HFF-Myc (cell line): ENCODE measurements at regions not wholly inside any gene's neighbourhood (a gene's known extent, or its start where the extent isn't known, plus 50 kb on each side); places are given as distances from the start of the nearest gene placed in this dataset.

Experiments used
- DNase-seq: peaks from one replicate; pipeline ENCODE4 v3.0.0-alpha.2; 2011; ENCODE audit warnings: low read depth; ENCODE audit errors: extremely low read depth
- H3K4me3 ChIP-seq: replicated peaks from 2 replicates; pipeline ENCODE4 v1.5.1; 2011; ENCODE audit warnings: low read depth, mild to moderate bottlenecking, control low read depth, low read length
- TF ChIP-seq, protein P1 (sequence below): IDR thresholded peaks from 2 replicates; pipeline ENCODE4 v1.5.1; 2012; ENCODE audit warnings: mild to moderate bottlenecking, low read depth, low read length, control low read depth; ENCODE audit errors: missing control alignments

DNA sequence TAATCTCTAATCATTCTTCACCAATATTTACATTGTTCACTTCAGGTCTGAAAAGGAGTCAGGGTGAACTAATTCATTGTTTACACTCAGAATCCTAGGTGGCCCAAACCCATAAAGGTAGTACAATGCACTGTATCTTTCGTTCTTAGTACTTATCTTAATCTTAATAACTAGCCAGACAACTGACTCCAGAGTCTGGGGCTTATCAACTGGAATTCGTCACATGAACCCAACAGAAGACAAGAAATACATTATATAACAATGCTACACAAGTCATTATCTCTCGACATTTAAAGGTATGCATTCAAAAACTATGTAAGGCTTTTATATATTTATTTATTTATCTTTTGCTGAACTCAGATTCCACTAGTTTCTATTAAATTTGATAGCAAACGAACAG is 125.9 kb upstream of the ESRRG start:
- TF ChIP-seq, protein P1, sequence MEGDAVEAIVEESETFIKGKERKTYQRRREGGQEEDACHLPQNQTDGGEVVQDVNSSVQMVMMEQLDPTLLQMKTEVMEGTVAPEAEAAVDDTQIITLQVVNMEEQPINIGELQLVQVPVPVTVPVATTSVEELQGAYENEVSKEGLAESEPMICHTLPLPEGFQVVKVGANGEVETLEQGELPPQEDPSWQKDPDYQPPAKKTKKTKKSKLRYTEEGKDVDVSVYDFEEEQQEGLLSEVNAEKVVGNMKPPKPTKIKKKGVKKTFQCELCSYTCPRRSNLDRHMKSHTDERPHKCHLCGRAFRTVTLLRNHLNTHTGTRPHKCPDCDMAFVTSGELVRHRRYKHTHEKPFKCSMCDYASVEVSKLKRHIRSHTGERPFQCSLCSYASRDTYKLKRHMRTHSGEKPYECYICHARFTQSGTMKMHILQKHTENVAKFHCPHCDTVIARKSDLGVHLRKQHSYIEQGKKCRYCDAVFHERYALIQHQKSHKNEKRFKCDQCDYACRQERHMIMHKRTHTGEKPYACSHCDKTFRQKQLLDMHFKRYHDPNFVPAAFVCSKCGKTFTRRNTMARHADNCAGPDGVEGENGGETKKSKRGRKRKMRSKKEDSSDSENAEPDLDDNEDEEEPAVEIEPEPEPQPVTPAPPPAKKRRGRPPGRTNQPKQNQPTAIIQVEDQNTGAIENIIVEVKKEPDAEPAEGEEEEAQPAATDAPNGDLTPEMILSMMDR, result no peak
- DNase-seq, result no peak
- no peak overlapping the region for H3K4me3 ChIP-seq

DNA sequence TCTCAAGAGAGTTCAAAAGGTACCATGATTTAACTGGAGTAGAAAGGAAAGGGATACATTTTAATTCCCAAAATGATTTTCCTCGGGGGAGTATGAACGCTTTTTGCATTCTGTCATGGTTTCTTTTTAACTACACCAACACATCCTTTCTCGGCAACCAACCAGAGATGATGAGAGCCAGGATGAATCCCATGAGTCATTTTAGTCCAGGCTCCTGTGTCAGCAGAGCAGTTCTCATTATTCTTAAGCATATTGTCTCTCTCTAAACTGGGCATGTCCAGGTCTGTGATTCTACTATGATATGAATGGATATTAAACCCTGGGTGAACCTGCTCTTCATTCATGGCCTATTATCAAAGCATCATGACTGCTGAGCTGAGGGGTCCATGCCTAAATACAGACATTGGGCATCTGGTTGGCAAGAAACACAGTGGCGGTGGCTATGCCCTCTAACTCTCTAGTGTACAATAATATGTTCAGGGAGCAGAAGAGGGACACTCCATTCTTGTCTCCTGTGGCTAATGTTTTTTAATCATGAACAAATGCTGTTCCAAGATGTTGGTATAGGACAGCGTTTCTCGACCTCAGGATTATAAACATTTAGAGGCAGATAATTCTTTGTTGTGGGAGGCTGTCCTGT is 124.3 kb upstream of the ESRRG start:
- no peak overlapping the region for H3K4me3 ChIP-seq
- TF ChIP-seq, protein P1, result no peak
- no peak for DNase-seq

DNA sequence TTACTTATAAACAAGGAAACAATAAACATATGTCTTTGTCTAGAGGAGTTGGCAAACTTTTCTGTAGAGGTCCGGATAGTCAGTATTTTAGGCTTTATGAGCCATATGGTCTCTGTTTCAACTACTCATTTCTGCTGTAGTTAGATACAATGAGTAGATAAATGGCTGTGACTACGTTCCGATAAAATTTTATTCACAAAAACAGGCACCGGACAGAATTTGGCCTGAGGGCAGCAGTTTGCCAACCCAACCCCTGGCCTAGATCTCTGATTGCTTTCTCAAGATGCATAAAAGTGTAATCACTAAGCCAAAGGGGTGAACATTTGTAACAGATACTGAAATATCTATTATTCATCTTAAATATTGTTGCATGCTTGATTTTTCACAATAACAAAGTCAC is 123.1 kb upstream of the ESRRG start:
- no peak for DNase-seq
- TF ChIP-seq, protein P1, result no peak
- H3K4me3 ChIP-seq, result no peak overlapping the region

DNA sequence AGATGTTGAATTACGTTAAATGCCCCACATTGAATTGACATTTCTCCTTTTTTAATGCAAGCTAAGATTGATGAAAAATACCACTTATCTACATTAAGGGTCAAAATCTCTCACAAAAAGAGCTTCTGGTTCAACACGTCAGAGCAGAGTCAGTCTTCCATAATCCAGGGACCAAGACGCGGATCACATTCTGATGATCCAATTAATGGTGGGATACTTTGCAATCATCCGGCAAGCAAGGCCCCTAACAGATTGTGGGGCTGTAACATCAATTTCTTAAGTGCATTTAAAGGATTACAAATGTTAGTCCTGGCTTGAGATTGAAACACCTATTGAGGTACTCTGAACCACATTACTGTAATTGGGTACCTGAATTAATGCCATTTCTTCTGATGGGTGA is 120.2 kb upstream of the ESRRG start:
- DNase-seq, result no peak
- H3K4me3 ChIP-seq, result no peak overlapping the region
- TF ChIP-seq, protein P1, result no peak

DNA sequence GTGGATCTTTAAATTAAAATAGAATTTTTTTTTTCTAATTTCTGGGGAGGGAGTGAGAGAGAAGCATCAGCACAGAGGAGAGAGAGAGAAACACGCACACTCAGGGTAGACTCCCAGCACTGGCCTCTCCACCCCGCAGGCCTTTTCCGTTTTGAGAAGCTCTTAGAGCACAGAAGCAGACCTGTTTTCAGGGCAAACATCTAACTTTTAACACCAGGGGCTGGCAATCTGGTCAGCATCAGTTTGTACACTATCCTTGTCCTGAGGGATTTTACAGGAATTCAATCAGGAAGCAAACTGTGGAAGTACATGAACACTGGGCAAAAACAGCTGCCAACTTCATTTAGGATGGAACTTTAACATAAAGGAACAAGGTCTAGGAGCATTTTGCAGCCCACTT is 117.9 kb upstream of the ESRRG start:
- TF ChIP-seq, protein P1, result no peak
- no peak for DNase-seq
- no peak overlapping the region for H3K4me3 ChIP-seq

DNA sequence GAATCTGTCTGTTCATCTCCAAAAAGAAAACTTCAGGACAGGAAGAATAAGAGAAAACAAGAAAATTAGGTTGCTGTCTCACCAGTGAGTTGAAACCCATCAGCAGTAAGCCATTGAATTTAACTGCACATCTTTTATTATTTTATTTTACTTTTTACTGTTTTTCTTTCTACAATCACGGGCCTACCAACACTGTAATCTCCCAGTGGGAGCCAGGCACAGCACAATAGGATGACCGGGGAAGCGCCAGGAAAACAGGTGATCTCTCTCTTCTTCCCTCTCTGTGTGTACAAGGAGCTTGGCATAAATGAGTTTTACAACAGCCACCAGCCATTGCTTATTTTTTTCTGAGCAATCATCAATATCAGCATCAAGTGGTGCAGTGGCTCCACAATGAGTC is 113.1 kb upstream of the ESRRG start:
- no peak overlapping the region for H3K4me3 ChIP-seq
- no peak for DNase-seq
- TF ChIP-seq, protein P1, result no peak

DNA sequence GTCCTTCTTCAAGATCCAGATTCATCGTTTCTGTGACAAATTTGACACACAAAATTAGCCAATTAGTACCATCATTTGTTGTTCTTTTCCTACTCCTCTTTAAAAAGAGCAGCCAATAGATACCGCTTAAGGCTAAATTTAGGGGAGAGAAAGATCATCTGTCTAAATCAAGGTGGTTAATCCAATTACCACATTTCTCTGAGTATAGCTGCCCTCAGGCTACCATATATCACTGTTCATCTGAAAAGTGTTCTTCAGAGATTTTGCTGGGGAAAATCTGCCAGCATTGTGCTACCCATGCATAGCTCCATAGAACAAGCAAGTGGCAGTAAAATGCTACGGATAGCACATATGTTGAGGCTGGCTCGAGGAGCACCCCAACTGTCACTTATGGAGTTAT is 110.3 kb upstream of the ESRRG start:
- no peak overlapping the region for H3K4me3 ChIP-seq
- TF ChIP-seq, protein P1, result no peak
- no peak for DNase-seq
